ENCODE measurements at regions not wholly inside any gene's neighbourhood (a gene's known extent, or its start where the extent isn't known, plus 50 kb on each side); places are given as distances from the start of the nearest gene placed in this dataset.
A peak's percentile ranks its signal among the peaks of the same experiment; 100 is the strongest.

- Mint-ChIP-seq H3K36me3 (peaks cover 0 to 7% of the 10 kb centered on the region in 2 donors), H3K27ac (no peak overlapping the region), H3K27me3 (peaks cover 7 to 18% (median 15%) of the 10 kb centered on the region in 3 donors), H3K4me3 (no peak overlapping the region), H3K4me1 (peaks cover 13 to 21% (median 17%) of the 10 kb centered on the region in 3 donors), H3K9me3 (peaks cover 0 to 7% (median 2%) of the 10 kb centered on the region in 7 donors)
- no peak for ATAC-seq (ENCODE audit: low read depth in 2 of 2)
- no peak for DNase-seq
Observed at GRCh38 chr4:4764558-4764905, 94.9 kb upstream of the MSX1 start.

GRCh38 chr4:4763822-4764557 is 95.5 kb upstream of the MSX1 start:
- DNase-seq (no peak), ATAC-seq (ENCODE audit: low read depth in 2 of 2) (no peak)
- Mint-ChIP-seq H3K9me3 (peaks cover 0 to 7% (median 2%) of the 10 kb centered on the region in 7 donors), H3K27me3 (peaks cover 7 to 18% (median 15%) of the 10 kb centered on the region in 3 donors), H3K4me3 (peak overlapping the region in 5 of 8 donors; percentile 48 to 80 (median 65)), H3K27ac (peak overlapping the region in 1 of 6 donors; percentile 33), H3K4me1 (peaks cover 13 to 21% (median 17%) of the 10 kb centered on the region in 3 donors), H3K36me3 (peaks cover 0 to 7% of the 10 kb centered on the region in 2 donors)

- H3K27me3 Mint-ChIP-seq: peaks cover 7 to 18% (median 15%) of the 10 kb centered on the region in 3 donors
- DNase-seq (no peak), ATAC-seq (ENCODE audit: low read depth in 2 of 2) (no peak)
- H3K4me1 Mint-ChIP-seq: peaks cover 13 to 21% (median 17%) of the 10 kb centered on the region in 3 donors
- peaks cover 0 to 7% (median 2%) of the 10 kb centered on the region in 7 donors for H3K9me3 Mint-ChIP-seq
- peaks cover 0 to 7% of the 10 kb centered on the region in 2 donors for H3K36me3 Mint-ChIP-seq
- H3K4me3 Mint-ChIP-seq: peak overlapping the region in 7 of 8 donors; percentile 37 to 75 (median 64)
- peak overlapping the region in 4 of 6 donors; percentile 5 to 90 (median 86) for H3K27ac Mint-ChIP-seq
Observed at GRCh38 chr4:4762909-4763821, 96.3 kb upstream of the MSX1 start.

GRCh38 chr4:4762300-4762699 is 97.2 kb upstream of the MSX1 start:
- Mint-ChIP-seq H3K4me3 (peak overlapping the region in 1 of 8 donors; percentile 21), H3K36me3 (peaks cover 0 to 3% of the 10 kb centered on the region in 2 donors), H3K4me1 (peaks cover 13 to 21% (median 17%) of the 10 kb centered on the region in 3 donors), H3K27me3 (peaks cover 7 to 17% (median 15%) of the 10 kb centered on the region in 3 donors), H3K9me3 (peaks cover 0 to 5% (median under 1%) of the 10 kb centered on the region in 7 donors), H3K27ac (no peak overlapping the region)
- DNase-seq (no peak), ATAC-seq (ENCODE audit: low read depth in 2 of 2) (no peak)

- peak overlapping the region in 2 of 8 donors; percentile 16 to 21 for H3K4me3 Mint-ChIP-seq
- H3K27ac Mint-ChIP-seq: no peak overlapping the region
- H3K36me3 Mint-ChIP-seq: no peaks in the 10 kb centered on the region
- no peak for DNase-seq
- peaks cover 7 to 23% (median 18%) of the 10 kb centered on the region in 3 donors for H3K27me3 Mint-ChIP-seq
- ATAC-seq (ENCODE audit: low read depth in 2 of 2): no peak
- H3K9me3 Mint-ChIP-seq: peaks cover 0 to 3% (median 0%) of the 10 kb centered on the region in 7 donors
- H3K4me1 Mint-ChIP-seq: peaks cover 13 to 21% (median 17%) of the 10 kb centered on the region in 3 donors
Observed at GRCh38 chr4:4761128-4761982, 98.1 kb upstream of the MSX1 start.

GRCh38 chr4:4759883-4760282 is 99.6 kb upstream of the MSX1 start:
- H3K27ac Mint-ChIP-seq: no peak overlapping the region
- H3K4me3 Mint-ChIP-seq: no peak overlapping the region
- no peak for DNase-seq
- peaks cover 7 to 26% (median 26%) of the 10 kb centered on the region in 3 donors for H3K27me3 Mint-ChIP-seq
- peaks cover 13 to 21% (median 17%) of the 10 kb centered on the region in 3 donors for H3K4me1 Mint-ChIP-seq
- H3K9me3 Mint-ChIP-seq: peaks cover 0 to 3% (median 0%) of the 10 kb centered on the region in 7 donors
- ATAC-seq (ENCODE audit: low read depth in 2 of 2): no peak
- no peaks in the 10 kb centered on the region for H3K36me3 Mint-ChIP-seq

GRCh38 chr4:4759232-4759631 is 100.2 kb upstream of the MSX1 start:
- peaks cover 13 to 20% (median 14%) of the 10 kb centered on the region in 3 donors for H3K4me1 Mint-ChIP-seq
- no peak overlapping the region for H3K27ac Mint-ChIP-seq
- peaks cover 5 to 27% (median 26%) of the 10 kb centered on the region in 3 donors for H3K27me3 Mint-ChIP-seq
- H3K9me3 Mint-ChIP-seq: no peaks in the 10 kb centered on the region
- DNase-seq: no peak
- ATAC-seq (ENCODE audit: low read depth in 2 of 2): no peak
- no peak overlapping the region for H3K4me3 Mint-ChIP-seq
- no peaks in the 10 kb centered on the region for H3K36me3 Mint-ChIP-seq

GRCh38 chr4:4758681-4759080 is 100.8 kb upstream of the MSX1 start:
- peaks cover 9 to 14% (median 9%) of the 10 kb centered on the region in 3 donors for H3K4me1 Mint-ChIP-seq
- H3K27ac Mint-ChIP-seq: peak overlapping the region in 1 of 6 donors; percentile 12
- no peak for ATAC-seq (ENCODE audit: low read depth in 2 of 2)
- H3K36me3 Mint-ChIP-seq: no peaks in the 10 kb centered on the region
- DNase-seq: no peak
- H3K27me3 Mint-ChIP-seq: peaks cover 7 to 29% (median 26%) of the 10 kb centered on the region in 3 donors
- H3K4me3 Mint-ChIP-seq: no peak overlapping the region
- H3K9me3 Mint-ChIP-seq: no peaks in the 10 kb centered on the region

GRCh38 chr4:4755306-4755705 is 104.2 kb upstream of the MSX1 start:
- Mint-ChIP-seq H3K4me1 (no peaks in the 10 kb centered on the region), H3K9me3 (peaks cover 0 to 1% (median 0%) of the 10 kb centered on the region in 7 donors), H3K27me3 (peaks cover 18 to 57% (median 43%) of the 10 kb centered on the region in 3 donors), H3K4me3 (no peak overlapping the region), H3K36me3 (no peaks in the 10 kb centered on the region), H3K27ac (no peak overlapping the region)
- no peak for DNase-seq
- ATAC-seq (ENCODE audit: low read depth in 2 of 2): no peak

GRCh38 chr4:4754641-4755040 is 104.8 kb upstream of the MSX1 start:
- peaks cover 0 to 1% (median 0%) of the 10 kb centered on the region in 7 donors for H3K9me3 Mint-ChIP-seq
- no peaks in the 10 kb centered on the region for H3K4me1 Mint-ChIP-seq
- ATAC-seq (ENCODE audit: low read depth in 2 of 2): no peak
- H3K27ac Mint-ChIP-seq: no peak overlapping the region
- H3K4me3 Mint-ChIP-seq: no peak overlapping the region
- DNase-seq: no peak
- H3K36me3 Mint-ChIP-seq: no peaks in the 10 kb centered on the region
- H3K27me3 Mint-ChIP-seq: peaks cover 18 to 59% (median 43%) of the 10 kb centered on the region in 3 donors

- H3K9me3 Mint-ChIP-seq: peaks cover 0 to 1% (median 0%) of the 10 kb centered on the region in 7 donors
- H3K4me3 Mint-ChIP-seq: no peak overlapping the region
- peaks cover 18 to 65% (median 43%) of the 10 kb centered on the region in 3 donors for H3K27me3 Mint-ChIP-seq
- H3K4me1 Mint-ChIP-seq: no peaks in the 10 kb centered on the region
- H3K36me3 Mint-ChIP-seq: no peaks in the 10 kb centered on the region
- ATAC-seq (ENCODE audit: low read depth in 2 of 2): no peak
- DNase-seq: no peak
- no peak overlapping the region for H3K27ac Mint-ChIP-seq
Observed at GRCh38 chr4:4753643-4754042, 105.8 kb upstream of the MSX1 start.

- no peak overlapping the region for H3K4me3 Mint-ChIP-seq
- ATAC-seq (ENCODE audit: low read depth in 2 of 2) (no peak), DNase-seq (no peak)
- peaks cover 18 to 67% (median 43%) of the 10 kb centered on the region in 3 donors for H3K27me3 Mint-ChIP-seq
- H3K27ac Mint-ChIP-seq: no peak overlapping the region
- H3K9me3 Mint-ChIP-seq: peaks cover 0 to 5% (median 3%) of the 10 kb centered on the region in 7 donors
- no peaks in the 10 kb centered on the region for H3K4me1 Mint-ChIP-seq
- H3K36me3 Mint-ChIP-seq: peaks cover 0 to 5% of the 10 kb centered on the region in 2 donors
Observed at GRCh38 chr4:4752576-4753401, 106.7 kb upstream of the MSX1 start.
